ENCODE measurements at regions not wholly inside any gene's neighbourhood (a gene's known extent, or its start where the extent isn't known, plus 50 kb on each side); places are given as distances from the start of the nearest gene placed in this dataset.

DNA sequence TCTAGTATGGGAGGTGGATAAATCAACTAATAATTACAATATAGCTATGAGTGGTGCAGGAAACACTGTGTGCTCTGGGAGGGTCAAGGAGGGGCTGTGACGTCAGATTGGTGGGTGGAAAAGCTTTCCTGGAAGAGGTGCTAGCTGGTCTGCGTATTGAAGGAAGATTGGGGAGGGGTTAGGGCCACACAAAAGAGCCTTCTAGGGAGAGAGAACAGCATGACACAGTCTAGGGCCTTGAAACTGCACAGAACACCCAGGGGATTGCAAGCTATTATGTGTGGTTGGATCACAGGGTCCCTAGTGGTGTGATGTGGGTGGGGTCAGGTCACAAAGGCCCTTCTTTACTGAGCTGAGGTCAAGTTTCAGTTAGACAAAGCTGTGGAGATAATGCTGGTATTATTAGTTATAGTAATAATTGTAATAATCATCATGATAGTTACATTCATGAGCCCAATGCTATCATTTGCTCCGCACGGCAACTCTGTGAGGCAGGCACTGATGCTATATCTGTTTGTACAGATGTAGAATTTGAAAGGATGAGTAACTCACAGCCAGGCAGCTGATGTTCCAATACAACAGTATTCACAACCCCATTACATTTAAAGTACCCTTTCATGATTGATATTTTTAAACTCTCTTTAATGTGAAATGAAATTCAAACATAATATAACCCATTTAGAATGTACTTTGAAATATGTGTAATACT is 197.4 kb upstream of the IL12B start:
- TF ChIP-seq POLR2A (conservative IDR thresholded peaks at IDR 0.05) (no peak), ZKSCAN1 (IDR thresholded peaks at IDR 0.05; ENCODE audit: low read depth, low read length) (no peak), CEBPB (tag; IDR thresholded peaks at IDR 0.05) (no peak)
- TF ChIP-seq, protein P1, sequence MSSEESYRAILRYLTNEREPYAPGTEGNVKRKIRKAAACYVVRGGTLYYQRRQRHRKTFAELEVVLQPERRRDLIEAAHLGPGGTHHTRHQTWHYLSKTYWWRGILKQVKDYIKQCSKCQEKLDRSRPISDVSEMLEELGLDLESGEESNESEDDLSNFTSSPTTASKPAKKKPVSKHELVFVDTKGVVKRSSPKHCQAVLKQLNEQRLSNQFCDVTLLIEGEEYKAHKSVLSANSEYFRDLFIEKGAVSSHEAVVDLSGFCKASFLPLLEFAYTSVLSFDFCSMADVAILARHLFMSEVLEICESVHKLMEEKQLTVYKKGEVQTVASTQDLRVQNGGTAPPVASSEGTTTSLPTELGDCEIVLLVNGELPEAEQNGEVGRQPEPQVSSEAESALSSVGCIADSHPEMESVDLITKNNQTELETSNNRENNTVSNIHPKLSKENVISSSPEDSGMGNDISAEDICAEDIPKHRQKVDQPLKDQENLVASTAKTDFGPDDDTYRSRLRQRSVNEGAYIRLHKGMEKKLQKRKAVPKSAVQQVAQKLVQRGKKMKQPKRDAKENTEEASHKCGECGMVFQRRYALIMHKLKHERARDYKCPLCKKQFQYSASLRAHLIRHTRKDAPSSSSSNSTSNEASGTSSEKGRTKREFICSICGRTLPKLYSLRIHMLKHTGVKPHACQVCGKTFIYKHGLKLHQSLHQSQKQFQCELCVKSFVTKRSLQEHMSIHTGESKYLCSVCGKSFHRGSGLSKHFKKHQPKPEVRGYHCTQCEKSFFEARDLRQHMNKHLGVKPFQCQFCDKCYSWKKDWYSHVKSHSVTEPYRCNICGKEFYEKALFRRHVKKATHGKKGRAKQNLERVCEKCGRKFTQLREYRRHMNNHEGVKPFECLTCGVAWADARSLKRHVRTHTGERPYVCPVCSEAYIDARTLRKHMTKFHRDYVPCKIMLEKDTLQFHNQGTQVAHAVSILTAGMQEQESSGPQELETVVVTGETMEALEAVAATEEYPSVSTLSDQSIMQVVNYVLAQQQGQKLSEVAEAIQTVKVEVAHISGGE (CRISPR knock-in tag; IDR thresholded peaks at IDR 0.05), result no peak
- TF ChIP-seq, protein P2, sequence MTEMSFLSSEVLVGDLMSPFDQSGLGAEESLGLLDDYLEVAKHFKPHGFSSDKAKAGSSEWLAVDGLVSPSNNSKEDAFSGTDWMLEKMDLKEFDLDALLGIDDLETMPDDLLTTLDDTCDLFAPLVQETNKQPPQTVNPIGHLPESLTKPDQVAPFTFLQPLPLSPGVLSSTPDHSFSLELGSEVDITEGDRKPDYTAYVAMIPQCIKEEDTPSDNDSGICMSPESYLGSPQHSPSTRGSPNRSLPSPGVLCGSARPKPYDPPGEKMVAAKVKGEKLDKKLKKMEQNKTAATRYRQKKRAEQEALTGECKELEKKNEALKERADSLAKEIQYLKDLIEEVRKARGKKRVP (CRISPR knock-in tag; IDR thresholded peaks at IDR 0.05), result no peak
